Esophagus squamous epithelium (tissue), 5 donors: ENCODE measurements at regions not wholly inside any gene's neighbourhood (a gene's known extent, or its start where the extent isn't known, plus 50 kb on each side); places are given as distances from the start of the nearest gene placed in this dataset.

ENCODE experiments used
- DNase-seq: peaks from one replicate; lab custom pipeline; 2025; lab: John Stamatoyannopoulos, UW
- H3K27ac ChIP-seq, 4 donors: fragments of 200-600 bp; sonication (generic); one replicate each; pipeline ENCODE4 v1.5.1; 2016 to 2019; ENCODE audit warnings: mild to moderate bottlenecking in 1 of 4
- H3K27me3 ChIP-seq, 4 donors: fragments of 200-600 bp; sonication (generic); 1 replicate in 3 of 4; 2 replicates in 1 of 4; pipeline versions ENCODE4 v1.5.1 to v1.6.0; 2017 to 2021; ENCODE audit warnings: antibody characterized with exemption in 1 of 4
- H3K36me3 ChIP-seq, 3 donors: fragments of 200-600 bp; sonication (generic); one replicate each; pipeline ENCODE4 v1.5.1; 2016 to 2019
- H3K4me1 ChIP-seq, 3 donors: fragments of 200-600 bp; sonication (generic); one replicate each; pipeline ENCODE4 v1.5.1; 2017 to 2019
- H3K4me3 ChIP-seq, 4 donors: fragments of 200-600 bp; sonication (generic); 1 replicate in 3 of 4; 2 replicates in 1 of 4; pipeline ENCODE4 v1.5.1; 2016 to 2019; ENCODE audit warnings: mild to moderate bottlenecking in 2 of 4, moderate library complexity in 1 of 4
- H3K9me3 ChIP-seq, 3 donors: fragments of 200-600 bp; sonication (generic); one replicate each; pipeline ENCODE4 v1.5.1; 2016 to 2019
- CTCF ChIP-seq, 6 experiments: fragments of 450-650 bp in 4 of 6; fragments of 200-600 bp in 2 of 6; sonication (generic) in 2 of 6; IDR thresholded peaks; one replicate each; pipeline ENCODE4 v1.5.1; 2016 to 2019; ENCODE audit warnings: antibody characterized with exemption in 6 of 6, mild to moderate bottlenecking in 4 of 6, moderate library complexity in 4 of 6
- POLR2A ChIP-seq, 4 donors: fragments of 450-650 bp; IDR thresholded peaks; one replicate each; pipeline ENCODE4 v1.6.1; 2017; ENCODE audit warnings: antibody characterized with exemption in 4 of 4, mild to moderate bottlenecking in 4 of 4, moderate library complexity in 3 of 4
- WGBS, 2 donors: methylation state at CpG; one replicate each; pipeline ENCODE4 v1.1.5; 2018; 5-methylcytosine and 5-hydroxymethylcytosine counted together
- intact Hi-C: fragments of 100-400 bp; cut with DNase I; formaldehyde crosslinking; loops from one replicate; pipeline ENCODE4 v1.15.0; 2022
- donor health status: DM: yes; HTN: yes; CAD: no.

GRCh38 chr21:41108668-41109585 is 59.0 kb upstream of the BACE2 start:
- H3K4me3 ChIP-seq, result no peak overlapping the region
- H3K4me1 ChIP-seq, result peaks cover 0 to 10% (median 0%) of the 10 kb centered on the region in 3 donors
- TF ChIP-seq CTCF (IDR thresholded peaks at IDR 0.05) (no peak), POLR2A (IDR thresholded peaks at IDR 0.05) (no peak)
- no peaks in the 10 kb centered on the region for H3K36me3 ChIP-seq
- intact Hi-C loops, result no loop called here
- no peak overlapping the region for H3K27ac ChIP-seq
- H3K9me3 ChIP-seq, result no peaks in the 10 kb centered on the region
- WGBS, 2 donors, result 43 to 48% methylated on average over 17 of the region's 17 CpGs
- H3K27me3 ChIP-seq, result peaks cover 0 to 64% (median 0%) of the 10 kb centered on the region in 4 donors
- no peak for DNase-seq

GRCh38 chr21:41110161-41110560 is 57.8 kb upstream of the BACE2 start:
- Histone ChIP-seq H3K27ac (no peak overlapping the region), H3K27me3 (peaks cover 0 to 51% (median 0%) of the 10 kb centered on the region in 4 donors), H3K9me3 (no peaks in the 10 kb centered on the region), H3K4me3 (no peak overlapping the region), H3K36me3 (no peaks in the 10 kb centered on the region), H3K4me1 (peaks cover 0 to 10% (median 0%) of the 10 kb centered on the region in 3 donors)
- DNase-seq, result no peak
- WGBS, 2 donors, result 70 to 75% methylated on average over 6 to 8 of the region's 8 CpGs
- no peak for TF ChIP-seq CTCF (IDR thresholded peaks at IDR 0.05)
- TF ChIP-seq POLR2A (IDR thresholded peaks at IDR 0.05), result no peak
- intact Hi-C loops, result no loop called here

GRCh38 chr21:41110664-41111063 is 57.3 kb upstream of the BACE2 start:
- no peak overlapping the region for H3K4me3 ChIP-seq
- peaks cover 0 to 49% (median 0%) of the 10 kb centered on the region in 4 donors for H3K27me3 ChIP-seq
- no peak overlapping the region for H3K27ac ChIP-seq
- no peaks in the 10 kb centered on the region for H3K36me3 ChIP-seq
- intact Hi-C loops, result no loop called here
- 85 to 94% methylated on average over 5 of the region's 5 CpGs for WGBS, 2 donors
- no peak for TF ChIP-seq CTCF (IDR thresholded peaks at IDR 0.05)
- TF ChIP-seq POLR2A (IDR thresholded peaks at IDR 0.05), result no peak
- peaks cover 0 to 10% (median 0%) of the 10 kb centered on the region in 3 donors for H3K4me1 ChIP-seq
- no peak for DNase-seq
- no peaks in the 10 kb centered on the region for H3K9me3 ChIP-seq

- Histone ChIP-seq H3K27ac (no peak overlapping the region), H3K36me3 (no peaks in the 10 kb centered on the region), H3K9me3 (no peaks in the 10 kb centered on the region), H3K27me3 (peaks cover 0 to 46% (median 0%) of the 10 kb centered on the region in 4 donors), H3K4me1 (peaks cover 0 to 10% (median 0%) of the 10 kb centered on the region in 3 donors), H3K4me3 (no peak overlapping the region)
- TF ChIP-seq CTCF (IDR thresholded peaks at IDR 0.05) (no peak), POLR2A (IDR thresholded peaks at IDR 0.05) (no peak)
- 85 to 90% methylated on average over 11 of the region's 11 CpGs for WGBS, 2 donors
- no peak for DNase-seq
- intact Hi-C loops, result no loop called here
These were observed 56.3 kb upstream of the BACE2 start for GRCh38 chr21:41111681-41112080.
